ENCODE measurements at regions not wholly inside any gene's neighbourhood (a gene's known extent, or its start where the extent isn't known, plus 50 kb on each side); places are given as distances from the start of the nearest gene placed in this dataset.

DNA sequence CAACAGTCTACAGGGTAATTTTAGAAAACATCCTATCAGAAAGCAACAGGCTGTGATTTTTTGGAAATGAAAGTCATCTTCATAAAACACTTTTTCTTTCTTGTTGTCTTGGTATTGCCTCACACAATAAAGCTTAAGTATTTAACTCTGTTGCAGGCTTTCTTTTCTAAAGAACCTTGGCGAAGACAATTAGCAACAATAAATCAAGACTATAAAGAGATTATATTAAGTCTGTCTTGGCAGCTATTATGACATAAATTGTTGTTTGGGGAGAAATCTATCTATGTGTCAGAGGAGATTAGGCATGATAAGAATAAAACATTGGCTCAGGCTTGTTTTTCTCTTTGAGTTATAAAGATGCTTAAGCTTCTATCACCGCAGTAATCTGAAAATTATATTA, 1774.8 kb downstream of the ARAP2 start:
- Mint-ChIP-seq H3K4me3 (ENCODE audit: low read depth, unreplicated experiment) (no peak overlapping the region), H3K27me3 (ENCODE audit: unreplicated experiment) (no peaks in the 10 kb centered on the region), H3K9me3 (ENCODE audit: low read depth, unreplicated experiment) (peaks cover 4% of the 10 kb centered on the region), H3K36me3 (ENCODE audit: insufficient read depth, unreplicated experiment) (no peaks in the 10 kb centered on the region), H3K27ac (ENCODE audit: unreplicated experiment) (no peak overlapping the region), H3K4me1 (ENCODE audit: low read depth, unreplicated experiment) (no peaks in the 10 kb centered on the region)
- no TSS peak for BruUV-seq (replicated peaks)
- CTCF ChIA-PET: no interaction called here
- DNase-seq: no peak
- TF ChIP-seq, protein P1, sequence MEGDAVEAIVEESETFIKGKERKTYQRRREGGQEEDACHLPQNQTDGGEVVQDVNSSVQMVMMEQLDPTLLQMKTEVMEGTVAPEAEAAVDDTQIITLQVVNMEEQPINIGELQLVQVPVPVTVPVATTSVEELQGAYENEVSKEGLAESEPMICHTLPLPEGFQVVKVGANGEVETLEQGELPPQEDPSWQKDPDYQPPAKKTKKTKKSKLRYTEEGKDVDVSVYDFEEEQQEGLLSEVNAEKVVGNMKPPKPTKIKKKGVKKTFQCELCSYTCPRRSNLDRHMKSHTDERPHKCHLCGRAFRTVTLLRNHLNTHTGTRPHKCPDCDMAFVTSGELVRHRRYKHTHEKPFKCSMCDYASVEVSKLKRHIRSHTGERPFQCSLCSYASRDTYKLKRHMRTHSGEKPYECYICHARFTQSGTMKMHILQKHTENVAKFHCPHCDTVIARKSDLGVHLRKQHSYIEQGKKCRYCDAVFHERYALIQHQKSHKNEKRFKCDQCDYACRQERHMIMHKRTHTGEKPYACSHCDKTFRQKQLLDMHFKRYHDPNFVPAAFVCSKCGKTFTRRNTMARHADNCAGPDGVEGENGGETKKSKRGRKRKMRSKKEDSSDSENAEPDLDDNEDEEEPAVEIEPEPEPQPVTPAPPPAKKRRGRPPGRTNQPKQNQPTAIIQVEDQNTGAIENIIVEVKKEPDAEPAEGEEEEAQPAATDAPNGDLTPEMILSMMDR (IDR thresholded peaks at IDR 0.05; ENCODE audit: unreplicated experiment): no peak
- intact Hi-C loops (cut with micrococcal nuclease; ENCODE audit: unreplicated experiment): no loop called here

DNA sequence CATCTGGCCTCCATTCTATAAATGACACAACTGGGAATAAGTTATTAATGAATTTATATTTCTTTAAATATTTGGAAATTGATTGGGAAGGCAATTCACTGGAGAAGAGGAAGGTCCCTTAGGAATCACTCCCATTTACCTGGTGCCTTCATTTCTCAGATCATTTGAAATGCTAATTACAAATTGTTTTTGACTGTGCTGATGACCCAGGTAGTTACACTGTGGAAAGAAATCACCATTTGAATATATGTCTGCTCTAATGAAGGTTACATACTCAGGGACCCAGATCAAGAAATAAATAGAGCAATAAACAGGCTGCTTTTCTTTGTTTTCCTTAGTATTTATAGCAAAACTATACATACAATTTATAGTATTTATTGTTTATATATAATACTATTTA, 1759.1 kb downstream of the ARAP2 start:
- no peaks in the 10 kb centered on the region for H3K27me3 Mint-ChIP-seq (ENCODE audit: unreplicated experiment)
- H3K4me1 Mint-ChIP-seq (ENCODE audit: low read depth, unreplicated experiment): no peaks in the 10 kb centered on the region
- no peak for DNase-seq
- H3K9me3 Mint-ChIP-seq (ENCODE audit: low read depth, unreplicated experiment): peaks cover 4% of the 10 kb centered on the region
- BruUV-seq (replicated peaks): no TSS peak
- TF ChIP-seq, protein P1 (IDR thresholded peaks at IDR 0.05; ENCODE audit: unreplicated experiment): no peak
- intact Hi-C loops (cut with micrococcal nuclease; ENCODE audit: unreplicated experiment): no loop called here
- H3K36me3 Mint-ChIP-seq (ENCODE audit: insufficient read depth, unreplicated experiment): no peaks in the 10 kb centered on the region
- CTCF ChIA-PET: no interaction called here
- no peak overlapping the region for H3K27ac Mint-ChIP-seq (ENCODE audit: unreplicated experiment)
- no peak overlapping the region for H3K4me3 Mint-ChIP-seq (ENCODE audit: low read depth, unreplicated experiment)

DNA sequence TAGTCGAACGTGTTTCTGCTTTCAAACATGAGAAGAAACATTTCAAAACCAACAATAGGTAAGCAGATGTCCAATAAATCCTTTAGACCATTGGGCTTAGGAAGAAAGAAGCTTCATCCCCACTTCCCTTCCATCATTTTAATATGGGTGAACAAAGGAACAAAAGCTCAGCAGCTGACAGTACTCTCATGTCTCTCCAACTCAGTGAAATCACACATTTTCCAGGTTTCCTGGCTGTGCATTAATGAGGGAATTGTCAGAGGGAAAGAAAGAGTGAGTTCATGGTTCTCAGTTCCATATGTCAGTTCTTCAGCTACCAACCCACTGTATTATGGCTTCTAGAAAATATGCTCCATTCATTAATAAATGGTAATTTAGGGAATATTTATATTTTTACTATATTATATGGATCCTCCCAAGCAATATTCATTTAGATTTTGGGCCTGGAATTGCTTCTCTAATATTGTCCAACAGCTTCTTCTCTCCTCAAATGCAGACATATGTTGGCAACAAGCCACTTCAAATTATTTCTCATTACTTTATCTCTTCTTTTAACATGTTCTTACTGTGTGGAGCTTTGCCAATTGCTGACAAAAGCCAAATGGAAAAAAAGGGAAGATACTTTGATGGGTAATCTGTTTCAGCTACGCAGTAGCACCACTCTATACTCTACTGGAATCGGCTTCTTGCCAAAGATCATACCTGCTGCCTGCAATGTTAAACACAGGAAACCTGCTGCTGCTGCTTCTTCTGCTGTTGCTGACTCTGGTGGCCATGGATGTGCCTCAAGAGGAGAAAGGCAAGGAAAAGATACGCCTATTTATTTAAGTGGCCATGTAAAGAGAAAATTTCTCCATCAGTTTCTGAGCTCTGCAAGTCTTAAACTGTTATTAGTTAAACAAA, 1757.6 kb downstream of the ARAP2 start:
- Mint-ChIP-seq H3K27me3 (ENCODE audit: unreplicated experiment) (no peaks in the 10 kb centered on the region), H3K9me3 (ENCODE audit: low read depth, unreplicated experiment) (peaks cover 4% of the 10 kb centered on the region), H3K4me1 (ENCODE audit: low read depth, unreplicated experiment) (no peaks in the 10 kb centered on the region), H3K36me3 (ENCODE audit: insufficient read depth, unreplicated experiment) (no peaks in the 10 kb centered on the region), H3K27ac (ENCODE audit: unreplicated experiment) (no peak overlapping the region), H3K4me3 (ENCODE audit: low read depth, unreplicated experiment) (no peak overlapping the region)
- BruUV-seq (replicated peaks): no TSS peak
- TF ChIP-seq, protein P1 (IDR thresholded peaks at IDR 0.05; ENCODE audit: unreplicated experiment): no peak
- CTCF ChIA-PET: no interaction called here
- intact Hi-C loops (cut with micrococcal nuclease; ENCODE audit: unreplicated experiment): no loop called here
- DNase-seq: no peak

DNA sequence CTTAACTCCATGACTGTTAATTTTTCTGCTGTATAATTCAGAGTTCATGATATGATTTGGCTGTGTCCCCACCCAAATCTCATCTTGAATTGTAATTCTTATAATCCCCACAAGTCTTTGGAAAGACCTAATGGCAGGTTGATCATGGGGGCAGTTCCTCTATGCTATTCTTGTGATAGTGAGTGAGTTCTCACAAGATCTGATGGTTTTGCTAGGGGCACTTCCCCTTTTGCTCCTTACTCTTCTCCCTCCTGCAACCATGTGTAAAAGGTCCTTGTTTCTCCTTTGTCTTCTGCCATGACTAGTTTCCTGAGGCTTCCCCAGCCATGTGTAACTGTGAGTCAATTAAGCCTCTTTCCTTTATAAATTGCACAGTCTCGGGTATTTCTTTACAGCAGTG, 1751.9 kb downstream of the ARAP2 start:
- H3K9me3 Mint-ChIP-seq (ENCODE audit: low read depth, unreplicated experiment): peaks cover 9% of the 10 kb centered on the region
- no peak overlapping the region for H3K27ac Mint-ChIP-seq (ENCODE audit: unreplicated experiment)
- no TSS peak for BruUV-seq (replicated peaks)
- H3K27me3 Mint-ChIP-seq (ENCODE audit: unreplicated experiment): no peaks in the 10 kb centered on the region
- TF ChIP-seq, protein P1 (IDR thresholded peaks at IDR 0.05; ENCODE audit: unreplicated experiment): no peak
- no peak for DNase-seq
- no peaks in the 10 kb centered on the region for H3K4me1 Mint-ChIP-seq (ENCODE audit: low read depth, unreplicated experiment)
- CTCF ChIA-PET: no interaction called here
- H3K36me3 Mint-ChIP-seq (ENCODE audit: insufficient read depth, unreplicated experiment): no peaks in the 10 kb centered on the region
- intact Hi-C loops (cut with micrococcal nuclease; ENCODE audit: unreplicated experiment): no loop called here
- H3K4me3 Mint-ChIP-seq (ENCODE audit: low read depth, unreplicated experiment): no peak overlapping the region

Measured in Calu3 (cell line).